Astrocyte (in vitro differentiated cells and primary cell): ENCODE measurements at regions not wholly inside any gene's neighbourhood (a gene's known extent, or its start where the extent isn't known, plus 50 kb on each side); places are given as distances from the start of the nearest gene placed in this dataset.
"Not testable (repeated sequence)": the region's sequence is repeated elsewhere in the genome, so short reads cannot be mapped to it uniquely, and the experiment has no call there.

Experiments used
- DNase-seq: peaks from one replicate; pipeline ENCODE4 v3.0.0-alpha.2; 2010; ENCODE audit warnings: low read depth
- FAIRE-seq: peaks from 2 replicates; lab custom pipeline; 2011; peaks lifted over from hg19 to GRCh38; lab: Jason Lieb, UNC
- H2AFZ ChIP-seq: 2 replicates; pipeline ENCODE4 v1.6.0; 2012; ENCODE audit warnings: low read depth, low read length, inconsistent platforms
- H3K27ac ChIP-seq: 2 replicates; pipeline ENCODE4 v1.5.1; 2011; ENCODE audit warnings: low read depth, low read length, inconsistent platforms
- H3K27me3 ChIP-seq: 2 replicates; pipeline ENCODE4 v1.6.0; 2011; ENCODE audit warnings: low read length, inconsistent platforms; ENCODE audit not compliant: insufficient read depth
- H3K36me3 ChIP-seq: 2 replicates; pipeline ENCODE4 v1.5.1; 2011; ENCODE audit warnings: low read length, inconsistent platforms; ENCODE audit not compliant: insufficient read depth
- H3K4me1 ChIP-seq: 2 replicates; pipeline ENCODE4 v1.5.1; 2011; ENCODE audit warnings: low read length, inconsistent platforms; ENCODE audit not compliant: insufficient read depth
- H3K4me2 ChIP-seq: 2 replicates; pipeline ENCODE4 v1.6.0; 2012; ENCODE audit warnings: low read length, inconsistent platforms
- H3K4me3 ChIP-seq: 2 replicates; pipeline ENCODE4 v1.5.1; 2011; ENCODE audit warnings: low read depth, mild to moderate bottlenecking, low read length, inconsistent platforms; ENCODE audit not compliant: insufficient read depth
- H3K79me2 ChIP-seq: 2 replicates; pipeline ENCODE4 v1.6.0; 2012; ENCODE audit warnings: mild to moderate bottlenecking, low read length, inconsistent platforms; ENCODE audit not compliant: insufficient read depth
- H3K9ac ChIP-seq: 2 replicates; pipeline ENCODE4 v1.6.0; 2012; ENCODE audit warnings: mild to moderate bottlenecking, low read length, inconsistent platforms
- H3K9me3 ChIP-seq: 2 replicates; pipeline ENCODE4 v1.5.1; 2012; ENCODE audit warnings: low read depth, mild to moderate bottlenecking, low read length, inconsistent platforms; ENCODE audit not compliant: insufficient read depth
- H4K20me1 ChIP-seq: 2 replicates; pipeline ENCODE4 v1.6.0; 2012; ENCODE audit warnings: low read length, inconsistent platforms; ENCODE audit not compliant: insufficient read depth
- H3K27ac Mint-ChIP-seq: one replicate; pipeline ENCODE4 v1.8.0; 2021; ENCODE audit warnings: mild to moderate bottlenecking, mixed read lengths; ENCODE audit not compliant: unreplicated experiment
- H3K27me3 Mint-ChIP-seq: one replicate; pipeline ENCODE4 v1.8.0; 2021; ENCODE audit warnings: low read depth, mixed read lengths; ENCODE audit not compliant: unreplicated experiment
- H3K36me3 Mint-ChIP-seq: one replicate; pipeline ENCODE4 v1.8.0; 2021; ENCODE audit warnings: low read depth, mixed read lengths; ENCODE audit not compliant: unreplicated experiment
- H3K4me1 Mint-ChIP-seq: one replicate; pipeline ENCODE4 v1.8.0; 2021; ENCODE audit warnings: low read depth, mixed read lengths; ENCODE audit not compliant: unreplicated experiment
- H3K4me3 Mint-ChIP-seq: one replicate; pipeline ENCODE4 v1.8.0; 2021; ENCODE audit warnings: mild to moderate bottlenecking, moderate library complexity, mixed read lengths; ENCODE audit not compliant: unreplicated experiment
- H3K9me3 Mint-ChIP-seq: one replicate; pipeline ENCODE4 v1.8.0; 2021; ENCODE audit warnings: mild to moderate bottlenecking, mixed read lengths; ENCODE audit not compliant: unreplicated experiment
- CTCF ChIP-seq: IDR thresholded peaks from 2 replicates; pipeline ENCODE4 v1.5.1; 2011; ENCODE audit warnings: low read depth, mild to moderate bottlenecking, inconsistent platforms, low read length, moderate library complexity; ENCODE audit not compliant: insufficient read depth
- EZH2 ChIP-seq: IDR thresholded peaks from 2 replicates; pipeline ENCODE4 v1.6.1; 2012; ENCODE audit warnings: mild to moderate bottlenecking, low read length, inconsistent platforms; ENCODE audit not compliant: insufficient read depth

GRCh38 chr15:81922143-81922542, 123.7 kb downstream of the MEX3B start:
- DNase-seq (no peak), FAIRE-seq (no peak)
- H2AFZ ChIP-seq = no peak overlapping the region
- Mint-ChIP-seq H3K27ac (no peak overlapping the region), H3K4me3 (no peak overlapping the region), H3K9me3 (peaks cover 9% of the 10 kb centered on the region), H3K27me3 (no peaks in the 10 kb centered on the region), H3K4me1 (no peaks in the 10 kb centered on the region), H3K36me3 (no peaks in the 10 kb centered on the region)
- peaks cover 9% of the 10 kb centered on the region for H3K9me3 ChIP-seq
- TF ChIP-seq EZH2 = no peak
- no peak for TF ChIP-seq CTCF
- H3K79me2 ChIP-seq = no peaks in the 10 kb centered on the region
- H4K20me1 ChIP-seq = no peaks in the 10 kb centered on the region
- no peaks in the 10 kb centered on the region for H3K27me3 ChIP-seq
- H3K9ac ChIP-seq = no peak overlapping the region
- no peaks in the 10 kb centered on the region for H3K36me3 ChIP-seq
- no peak overlapping the region for H3K27ac ChIP-seq
- no peaks in the 10 kb centered on the region for H3K4me1 ChIP-seq
- no peak overlapping the region for H3K4me2 ChIP-seq
- no peak overlapping the region for H3K4me3 ChIP-seq

GRCh38 chr15:81921163-81921562, 124.7 kb downstream of the MEX3B start:
- Mint-ChIP-seq H3K4me3 (no peak overlapping the region), H3K27ac (no peak overlapping the region), H3K4me1 (no peaks in the 10 kb centered on the region), H3K27me3 (no peaks in the 10 kb centered on the region), H3K9me3 (peaks cover 14% of the 10 kb centered on the region), H3K36me3 (no peaks in the 10 kb centered on the region)
- H3K9ac ChIP-seq = no peak overlapping the region
- H3K27ac ChIP-seq = no peak overlapping the region
- no peaks in the 10 kb centered on the region for H3K27me3 ChIP-seq
- no peaks in the 10 kb centered on the region for H3K4me1 ChIP-seq
- FAIRE-seq = no peak
- H3K36me3 ChIP-seq = no peaks in the 10 kb centered on the region
- peaks cover 9% of the 10 kb centered on the region for H3K9me3 ChIP-seq
- TF ChIP-seq EZH2 (no peak), CTCF (no peak)
- no peaks in the 10 kb centered on the region for H3K79me2 ChIP-seq
- H4K20me1 ChIP-seq = no peaks in the 10 kb centered on the region
- no peak overlapping the region for H3K4me2 ChIP-seq
- DNase-seq = no peak
- no peak overlapping the region for H2AFZ ChIP-seq
- no peak overlapping the region for H3K4me3 ChIP-seq

GRCh38 chr15:81918767-81919166, 127.1 kb downstream of the MEX3B start:
- not testable (repeated sequence) for H3K4me1 Mint-ChIP-seq, H3K27me3 Mint-ChIP-seq, H3K4me1 ChIP-seq, DNase-seq, H3K4me3 Mint-ChIP-seq, H3K9me3 ChIP-seq, H3K9ac ChIP-seq, H3K4me3 ChIP-seq, H2AFZ ChIP-seq, H4K20me1 ChIP-seq, H3K4me2 ChIP-seq, H3K36me3 Mint-ChIP-seq, FAIRE-seq, H3K79me2 ChIP-seq, H3K27me3 ChIP-seq, H3K27ac Mint-ChIP-seq, H3K27ac ChIP-seq, H3K36me3 ChIP-seq
- H3K9me3 Mint-ChIP-seq = peaks cover 17% of the 10 kb centered on the region
